ENCODE measurements at regions not wholly inside any gene's neighbourhood (a gene's known extent, or its start where the extent isn't known, plus 50 kb on each side); places are given as distances from the start of the nearest gene placed in this dataset.

DNA sequence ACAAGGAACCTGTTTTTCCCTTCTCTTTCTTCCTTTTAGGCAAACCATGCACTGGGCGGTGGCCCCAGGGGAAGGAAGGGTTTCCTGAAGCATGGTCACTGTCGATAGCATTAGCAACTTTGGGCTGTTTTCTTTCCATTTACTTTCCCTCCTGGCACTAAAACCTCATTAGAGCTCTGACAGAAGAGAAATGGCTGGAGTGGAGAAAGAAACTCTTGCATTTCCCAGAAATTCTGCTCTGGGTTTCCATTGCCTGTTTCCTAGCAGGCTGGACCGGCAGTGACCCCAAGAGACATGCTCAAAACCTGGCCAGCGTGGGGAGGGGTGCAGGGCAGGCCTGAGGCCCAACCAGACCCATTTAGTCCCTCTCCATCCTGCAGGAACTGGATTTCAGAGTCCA is 230.7 kb upstream of the CCL2 start:
- no peak for TF ChIP-seq CTCF (IDR thresholded peaks at IDR 0.05; ENCODE audit: low read length)
- no peak for TF ChIP-seq EZH2 (optimal IDR thresholded peaks at IDR 0.05; ENCODE audit: low read depth, low read length)

Measured in MM.1S (cell line).